ENCODE measurements at regions not wholly inside any gene's neighbourhood (a gene's known extent, or its start where the extent isn't known, plus 50 kb on each side); places are given as distances from the start of the nearest gene placed in this dataset.

- H3K27me3 Mint-ChIP-seq = peaks cover 4% of the 10 kb centered on the region
- no peaks in the 10 kb centered on the region for H3K9me3 Mint-ChIP-seq
- no peak overlapping the region for H3K4me3 Mint-ChIP-seq
- no peak overlapping the region for H3K27ac Mint-ChIP-seq
- CTCF ChIA-PET = no interaction called here
- H3K36me3 Mint-ChIP-seq = no peaks in the 10 kb centered on the region
- no peak for DNase-seq
- H3K4me1 Mint-ChIP-seq = no peaks in the 10 kb centered on the region
Measured at GRCh38 chr6:21469213-21469612, 124.3 kb upstream of the SOX4 start.

GRCh38 chr6:21476112-21476511 is 117.4 kb upstream of the SOX4 start:
- no peaks in the 10 kb centered on the region for H3K9me3 Mint-ChIP-seq
- no peak overlapping the region for H3K27ac Mint-ChIP-seq
- DNase-seq = no peak
- no peak overlapping the region for H3K4me3 Mint-ChIP-seq
- H3K36me3 Mint-ChIP-seq = no peaks in the 10 kb centered on the region
- CTCF ChIA-PET = no interaction called here
- no peaks in the 10 kb centered on the region for H3K27me3 Mint-ChIP-seq
- H3K4me1 Mint-ChIP-seq = no peaks in the 10 kb centered on the region

DNA sequence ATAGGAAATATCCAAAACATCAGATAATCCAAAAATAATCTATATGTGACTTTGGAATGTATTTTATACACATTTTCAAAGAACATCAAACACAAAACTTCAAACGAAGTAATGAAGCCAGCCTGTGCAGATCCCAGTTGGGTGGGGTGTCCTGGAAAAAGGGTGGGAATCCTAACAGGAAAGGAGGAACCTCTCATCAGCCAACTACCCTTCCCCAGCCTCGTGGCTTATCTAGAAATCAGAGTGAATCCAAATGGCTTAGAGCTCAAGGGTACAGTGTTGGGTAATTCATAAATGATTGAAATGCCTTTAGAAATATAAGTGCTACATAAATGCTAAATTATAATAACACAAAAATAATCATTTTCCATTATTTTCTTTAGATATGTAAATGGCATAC is 115.1 kb upstream of the SOX4 start:
- Mint-ChIP-seq H3K36me3 (no peaks in the 10 kb centered on the region), H3K4me3 (no peak overlapping the region), H3K27me3 (no peaks in the 10 kb centered on the region), H3K4me1 (no peaks in the 10 kb centered on the region), H3K27ac (no peak overlapping the region), H3K9me3 (no peaks in the 10 kb centered on the region)
- CTCF ChIA-PET = no interaction called here
- DNase-seq = no peak

DNA sequence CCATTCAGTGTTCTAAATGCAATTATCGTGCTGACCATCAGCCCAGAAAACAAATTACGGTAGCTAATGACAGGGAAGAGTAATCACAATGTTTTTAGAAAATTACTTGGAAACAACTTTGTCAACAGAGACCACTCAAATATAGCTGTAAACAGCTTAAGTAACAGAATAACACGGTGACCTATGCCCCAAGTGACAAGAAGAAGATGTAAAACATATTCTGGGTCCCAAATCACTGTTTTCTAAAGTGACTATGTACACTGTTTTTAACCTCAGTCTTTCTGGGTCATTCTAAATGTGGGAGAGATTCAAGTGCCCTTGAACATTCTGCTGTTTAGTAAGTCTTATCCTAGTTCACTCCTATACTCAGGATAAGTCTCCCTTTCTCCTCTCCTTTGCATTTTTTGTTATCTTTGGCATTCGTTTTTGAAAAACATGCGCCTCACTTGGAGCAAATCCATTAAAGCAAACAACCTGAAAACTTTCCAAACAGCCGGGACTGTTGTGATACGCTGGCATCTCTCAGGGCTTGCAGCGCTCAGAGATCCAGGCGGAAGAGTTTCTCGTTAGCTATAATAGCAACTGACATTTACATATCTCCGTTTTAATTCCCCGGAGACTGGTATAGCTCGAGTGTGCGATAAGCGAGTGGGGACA is 114.5 kb upstream of the SOX4 start:
- CTCF ChIA-PET = no interaction called here
- DNase-seq = no peak
- Mint-ChIP-seq H3K27ac (no peak overlapping the region), H3K4me1 (no peaks in the 10 kb centered on the region), H3K4me3 (no peak overlapping the region), H3K36me3 (no peaks in the 10 kb centered on the region), H3K9me3 (no peaks in the 10 kb centered on the region), H3K27me3 (no peaks in the 10 kb centered on the region)

DNA sequence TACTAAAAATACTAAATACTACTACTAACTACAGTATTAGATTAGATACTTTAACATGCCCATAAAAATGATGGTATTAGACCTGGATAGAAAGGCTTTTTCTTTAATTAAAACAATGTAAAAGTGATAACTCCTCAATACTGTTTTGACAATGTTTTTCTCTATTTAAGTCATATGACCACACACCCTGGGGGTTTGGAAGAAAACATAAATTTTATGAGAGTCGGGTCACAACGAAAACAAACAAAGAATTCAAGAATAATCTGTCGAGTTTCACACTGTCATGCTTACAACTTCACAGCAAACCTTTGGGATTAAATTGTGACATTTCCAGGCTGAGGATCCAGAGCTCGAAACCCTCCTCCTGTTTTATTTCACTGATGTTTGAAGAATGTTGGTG is 107.4 kb upstream of the SOX4 start:
- Mint-ChIP-seq H3K27me3 (no peaks in the 10 kb centered on the region), H3K4me3 (no peak overlapping the region), H3K36me3 (no peaks in the 10 kb centered on the region), H3K27ac (no peak overlapping the region), H3K4me1 (no peaks in the 10 kb centered on the region), H3K9me3 (no peaks in the 10 kb centered on the region)
- CTCF ChIA-PET = no interaction called here
- no peak for DNase-seq

GRCh38 chr6:21489826-21490225 is 103.7 kb upstream of the SOX4 start:
- H3K27ac Mint-ChIP-seq = no peak overlapping the region
- H3K9me3 Mint-ChIP-seq = no peaks in the 10 kb centered on the region
- DNase-seq = no peak
- no peaks in the 10 kb centered on the region for H3K4me1 Mint-ChIP-seq
- no peaks in the 10 kb centered on the region for H3K27me3 Mint-ChIP-seq
- H3K36me3 Mint-ChIP-seq = no peaks in the 10 kb centered on the region
- CTCF ChIA-PET = no interaction called here
- H3K4me3 Mint-ChIP-seq = no peak overlapping the region

- Mint-ChIP-seq H3K27ac (no peak overlapping the region), H3K27me3 (no peaks in the 10 kb centered on the region)
- no peak for DNase-seq
Measured at GRCh38 chr6:21491955-21492354, 101.6 kb upstream of the SOX4 start.

DNA sequence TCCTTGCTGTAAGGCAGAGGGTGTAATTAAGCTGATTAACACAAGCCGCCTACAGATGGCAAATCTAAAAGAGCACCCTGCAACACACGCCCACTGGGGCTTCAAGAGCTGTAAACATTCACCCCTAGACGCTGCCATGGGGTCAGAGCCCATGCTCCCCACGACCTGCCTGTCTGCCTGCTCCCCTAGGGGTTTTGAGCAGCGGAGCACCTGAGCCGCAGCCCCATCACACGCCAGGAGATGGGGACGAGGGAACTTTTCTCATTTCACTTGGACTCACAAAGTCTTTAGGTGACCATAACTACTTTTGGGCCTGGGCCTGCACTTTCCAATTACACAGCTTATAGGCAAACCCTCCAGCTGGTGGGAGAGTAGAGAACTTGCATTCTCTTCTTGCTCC is 99.0 kb upstream of the SOX4 start:
- CTCF ChIA-PET = no interaction called here
- Mint-ChIP-seq H3K27ac (no peak overlapping the region), H3K4me1 (no peaks in the 10 kb centered on the region), H3K9me3 (no peaks in the 10 kb centered on the region), H3K27me3 (no peaks in the 10 kb centered on the region), H3K4me3 (no peak overlapping the region), H3K36me3 (no peaks in the 10 kb centered on the region)
- no peak for DNase-seq

More at GRCh38 chr6:21491955-21492354, 101.6 kb upstream of the SOX4 start:
- CTCF ChIA-PET = no interaction called here
- H3K9me3 Mint-ChIP-seq = no peaks in the 10 kb centered on the region
- no peak overlapping the region for H3K4me3 Mint-ChIP-seq
- H3K36me3 Mint-ChIP-seq = no peaks in the 10 kb centered on the region
- no peaks in the 10 kb centered on the region for H3K4me1 Mint-ChIP-seq

DNA sequence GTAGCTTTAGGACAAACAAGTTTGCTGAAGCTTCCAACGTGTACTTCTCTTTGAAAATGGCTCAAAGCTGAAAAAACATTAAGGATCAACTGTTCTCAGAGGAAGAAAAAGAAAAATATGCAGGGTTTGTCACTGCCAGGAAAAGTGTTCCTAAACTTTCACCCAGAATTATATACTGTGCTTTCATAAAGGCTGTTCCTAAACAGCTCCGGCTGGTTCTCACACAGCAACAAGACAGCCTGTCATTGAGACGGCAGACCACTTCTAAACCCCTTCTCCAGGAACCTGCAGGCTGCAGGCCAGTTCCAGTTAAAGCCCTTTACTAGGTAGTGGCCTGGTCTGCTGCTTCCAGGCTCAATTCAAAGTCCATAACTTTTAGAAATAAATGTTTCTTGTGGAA is 97.4 kb upstream of the SOX4 start:
- Mint-ChIP-seq H3K4me1 (no peaks in the 10 kb centered on the region), H3K4me3 (no peak overlapping the region), H3K9me3 (no peaks in the 10 kb centered on the region), H3K27me3 (no peaks in the 10 kb centered on the region), H3K36me3 (no peaks in the 10 kb centered on the region), H3K27ac (no peak overlapping the region)
- DNase-seq = no peak
- CTCF ChIA-PET = no interaction called here

- Mint-ChIP-seq H3K9me3 (no peaks in the 10 kb centered on the region), H3K27me3 (no peaks in the 10 kb centered on the region), H3K4me3 (no peak overlapping the region), H3K27ac (no peak overlapping the region), H3K4me1 (no peaks in the 10 kb centered on the region), H3K36me3 (no peaks in the 10 kb centered on the region)
- CTCF ChIA-PET = no interaction called here
- no peak for DNase-seq
Measured at GRCh38 chr6:21496706-21497105, 96.8 kb upstream of the SOX4 start.

DNA sequence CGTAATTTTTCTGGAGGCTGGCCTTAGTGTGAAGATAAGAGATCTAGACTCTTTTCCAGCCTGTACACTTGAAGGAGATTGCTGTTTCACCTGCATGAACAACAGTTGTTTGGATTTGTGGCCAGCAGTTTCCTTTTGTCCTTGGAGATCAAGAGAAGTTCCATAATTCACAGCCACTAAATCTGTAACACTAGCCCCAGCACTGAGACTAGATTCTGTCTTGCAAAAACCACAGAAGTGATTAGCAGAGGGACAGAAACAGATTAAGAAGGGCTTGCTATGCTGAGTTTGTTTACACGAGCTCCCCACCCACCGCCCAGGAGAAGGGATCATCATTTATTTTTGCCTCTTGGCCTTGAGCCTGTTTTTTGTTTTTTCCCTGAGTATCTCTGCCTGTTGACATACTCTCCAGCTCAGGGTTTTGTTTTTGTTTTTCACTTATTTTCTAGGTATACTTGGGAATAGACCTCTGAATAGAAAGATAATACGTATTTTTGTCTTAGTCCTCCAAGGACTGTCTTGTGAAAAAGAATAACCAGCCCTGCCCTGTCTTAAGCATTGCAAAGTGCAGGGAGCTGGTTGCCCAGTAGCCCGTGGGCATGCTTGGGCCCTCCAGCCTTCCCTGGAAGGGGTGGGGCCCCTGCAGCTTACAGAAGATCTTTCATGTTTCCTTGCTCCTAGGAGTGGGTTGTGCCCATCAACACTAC is 93.1 kb upstream of the SOX4 start:
- H3K4me3 Mint-ChIP-seq = no peak overlapping the region
- H3K36me3 Mint-ChIP-seq = no peaks in the 10 kb centered on the region
- DNase-seq = no peak
- CTCF ChIA-PET = no interaction called here
- H3K9me3 Mint-ChIP-seq = no peaks in the 10 kb centered on the region
- no peaks in the 10 kb centered on the region for H3K27me3 Mint-ChIP-seq
- H3K27ac Mint-ChIP-seq = no peak overlapping the region
- H3K4me1 Mint-ChIP-seq = no peaks in the 10 kb centered on the region

DNA sequence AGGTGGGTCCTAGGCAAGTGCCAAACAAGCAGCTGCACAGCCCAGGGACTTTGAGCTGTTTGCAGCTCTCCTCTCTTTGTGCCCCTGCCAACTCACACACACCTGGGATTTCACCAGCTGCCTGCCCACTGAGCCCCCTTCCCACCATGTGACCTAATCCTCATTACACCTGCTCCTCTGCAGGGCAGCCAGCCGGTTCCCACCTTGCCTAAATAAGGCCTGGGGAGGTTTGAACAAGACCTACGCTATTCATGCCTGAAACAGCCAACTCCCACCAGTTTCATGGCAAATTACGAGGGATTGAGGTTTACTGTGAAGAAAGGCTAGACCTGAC is 92.6 kb upstream of the SOX4 start:
- CTCF ChIA-PET = no interaction called here

GRCh38 chr6:21501815-21502214 is 91.7 kb upstream of the SOX4 start:
- no peak overlapping the region for H3K4me3 Mint-ChIP-seq
- H3K9me3 Mint-ChIP-seq = no peaks in the 10 kb centered on the region
- CTCF ChIA-PET = no interaction called here
- no peak for DNase-seq
- no peaks in the 10 kb centered on the region for H3K27me3 Mint-ChIP-seq
- no peaks in the 10 kb centered on the region for H3K36me3 Mint-ChIP-seq
- no peaks in the 10 kb centered on the region for H3K4me1 Mint-ChIP-seq
- H3K27ac Mint-ChIP-seq = no peak overlapping the region

More for the DNA sequence above, 92.6 kb upstream of the SOX4 start:
- Mint-ChIP-seq H3K9me3 (no peaks in the 10 kb centered on the region), H3K27ac (no peak overlapping the region), H3K4me3 (no peak overlapping the region), H3K27me3 (no peaks in the 10 kb centered on the region), H3K36me3 (no peaks in the 10 kb centered on the region), H3K4me1 (no peaks in the 10 kb centered on the region)
- no peak for DNase-seq

GRCh38 chr6:21502682-21503081 is 90.9 kb upstream of the SOX4 start:
- CTCF ChIA-PET = no interaction called here
- Mint-ChIP-seq H3K4me1 (no peaks in the 10 kb centered on the region), H3K36me3 (no peaks in the 10 kb centered on the region), H3K27ac (no peak overlapping the region), H3K4me3 (no peak overlapping the region), H3K27me3 (no peaks in the 10 kb centered on the region), H3K9me3 (no peaks in the 10 kb centered on the region)
- DNase-seq = no peak

GRCh38 chr6:21504790-21505189 is 88.8 kb upstream of the SOX4 start:
- CTCF ChIA-PET = no interaction called here
- DNase-seq = no peak
- no peaks in the 10 kb centered on the region for H3K27me3 Mint-ChIP-seq
- no peak overlapping the region for H3K4me3 Mint-ChIP-seq
- no peaks in the 10 kb centered on the region for H3K4me1 Mint-ChIP-seq
- no peak overlapping the region for H3K27ac Mint-ChIP-seq
- H3K36me3 Mint-ChIP-seq = no peaks in the 10 kb centered on the region
- no peaks in the 10 kb centered on the region for H3K9me3 Mint-ChIP-seq

- Mint-ChIP-seq H3K27me3 (no peaks in the 10 kb centered on the region), H3K4me3 (no peak overlapping the region), H3K9me3 (no peaks in the 10 kb centered on the region), H3K4me1 (no peaks in the 10 kb centered on the region), H3K36me3 (no peaks in the 10 kb centered on the region), H3K27ac (no peak overlapping the region)
- CTCF ChIA-PET = no interaction called here
- no peak for DNase-seq
Measured at GRCh38 chr6:21505574-21505990, 88.0 kb upstream of the SOX4 start.
